ENCODE measurements at regions not wholly inside any gene's neighbourhood (a gene's known extent, or its start where the extent isn't known, plus 50 kb on each side); places are given as distances from the start of the nearest gene placed in this dataset.

DNA sequence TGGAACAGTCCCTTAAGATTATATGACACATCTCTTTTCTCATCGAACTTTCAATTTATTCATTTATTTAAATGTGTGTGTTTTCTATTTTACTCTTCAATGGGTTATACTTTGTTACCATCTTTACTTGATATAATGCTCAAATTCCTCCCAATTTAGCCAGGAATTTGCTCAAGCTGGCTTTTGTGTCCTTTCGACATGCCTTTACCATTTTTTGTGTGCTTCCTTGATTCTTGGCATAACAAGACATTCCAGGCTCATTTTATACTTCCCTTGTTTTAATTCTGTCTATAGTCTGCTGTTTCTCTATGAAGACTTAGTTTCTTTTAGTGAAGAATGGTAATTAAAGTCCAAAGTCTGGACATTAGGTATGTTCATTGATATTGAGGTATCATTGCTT, 315.8 kb downstream of the AEBP2 start:
- Mint-ChIP-seq H3K36me3 (peaks cover 9% of the 10 kb centered on the region), H3K4me1 (no peaks in the 10 kb centered on the region), H3K9me3 (peaks cover 17% of the 10 kb centered on the region), H3K4me3 (no peak overlapping the region), H3K27ac (no peak overlapping the region), H3K27me3 (ENCODE audit: low read depth) (no peaks in the 10 kb centered on the region)
- ATAC-seq (no peak), DNase-seq (ENCODE audit: low spot score) (no peak)
- POLR2A ChIA-PET = no interaction called here
- CTCF ChIA-PET = no interaction called here
- TF ChIP-seq MXD4 (CRISPR knock-in tag; IDR thresholded peaks at IDR 0.05; ENCODE audit: borderline replicate concordance) (no peak), HMGXB4 (CRISPR knock-in tag; IDR thresholded peaks at IDR 0.05) (no peak), ERG (CRISPR knock-in tag; IDR thresholded peaks at IDR 0.05) (no peak), CBFB (CRISPR knock-in tag; IDR thresholded peaks at IDR 0.05; ENCODE audit: low read depth) (no peak), IRF2 (CRISPR knock-in tag; IDR thresholded peaks at IDR 0.05; ENCODE audit: borderline replicate concordance, low read depth) (no peak), SMAD4 (CRISPR knock-in tag; IDR thresholded peaks at IDR 0.05) (no peak), PREB (CRISPR knock-in tag; IDR thresholded peaks at IDR 0.05; ENCODE audit: borderline replicate concordance) (no peak), ATF1 (CRISPR knock-in tag; IDR thresholded peaks at IDR 0.05) (no peak), GTF2I (CRISPR knock-in tag; conservative IDR thresholded peaks at IDR 0.05) (no peak), ZNF138 (CRISPR knock-in tag; conservative IDR thresholded peaks at IDR 0.05) (no peak), ZNF532 (CRISPR knock-in tag; IDR thresholded peaks at IDR 0.05; ENCODE audit: borderline replicate concordance) (no peak), USF1 (CRISPR knock-in tag; IDR thresholded peaks at IDR 0.05) (no peak), PRDM15 (CRISPR knock-in tag; IDR thresholded peaks at IDR 0.05) (no peak), ARID4B (CRISPR knock-in tag; IDR thresholded peaks at IDR 0.05; ENCODE audit: borderline replicate concordance) (no peak), TCF7 (CRISPR knock-in tag; IDR thresholded peaks at IDR 0.05; ENCODE audit: low read depth) (no peak)
- TF ChIP-seq, protein P1, sequence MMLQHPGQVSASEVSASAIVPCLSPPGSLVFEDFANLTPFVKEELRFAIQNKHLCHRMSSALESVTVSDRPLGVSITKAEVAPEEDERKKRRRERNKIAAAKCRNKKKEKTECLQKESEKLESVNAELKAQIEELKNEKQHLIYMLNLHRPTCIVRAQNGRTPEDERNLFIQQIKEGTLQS (CRISPR knock-in tag; conservative IDR thresholded peaks at IDR 0.05) = no peak
- TF ChIP-seq, protein P2, sequence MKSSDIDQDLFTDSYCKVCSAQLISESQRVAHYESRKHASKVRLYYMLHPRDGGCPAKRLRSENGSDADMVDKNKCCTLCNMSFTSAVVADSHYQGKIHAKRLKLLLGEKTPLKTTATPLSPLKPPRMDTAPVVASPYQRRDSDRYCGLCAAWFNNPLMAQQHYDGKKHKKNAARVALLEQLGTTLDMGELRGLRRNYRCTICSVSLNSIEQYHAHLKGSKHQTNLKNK (CRISPR knock-in tag; IDR thresholded peaks at IDR 0.05) = no peak
- TF ChIP-seq, protein P3, sequence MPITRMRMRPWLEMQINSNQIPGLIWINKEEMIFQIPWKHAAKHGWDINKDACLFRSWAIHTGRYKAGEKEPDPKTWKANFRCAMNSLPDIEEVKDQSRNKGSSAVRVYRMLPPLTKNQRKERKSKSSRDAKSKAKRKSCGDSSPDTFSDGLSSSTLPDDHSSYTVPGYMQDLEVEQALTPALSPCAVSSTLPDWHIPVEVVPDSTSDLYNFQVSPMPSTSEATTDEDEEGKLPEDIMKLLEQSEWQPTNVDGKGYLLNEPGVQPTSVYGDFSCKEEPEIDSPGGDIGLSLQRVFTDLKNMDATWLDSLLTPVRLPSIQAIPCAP (CRISPR knock-in tag; IDR thresholded peaks at IDR 0.05) = no peak
